CD4-positive, alpha-beta memory T cell (primary cell): ENCODE measurements at regions not wholly inside any gene's neighbourhood (a gene's known extent, or its start where the extent isn't known, plus 50 kb on each side); places are given as distances from the start of the nearest gene placed in this dataset.

Experiments
- CTCF ChIA-PET: fragments of 350-600 bp; sonication (Branson Sonifier 250); formaldehyde crosslinking; loops from one replicate; lab custom pipeline; 2021; ENCODE audit warnings: inconsistent platforms; ENCODE audit not compliant: partially characterized antibody; lab: Charles Lee
- POLR2A ChIA-PET: fragments of 350-600 bp; sonication (Branson Sonifier 250); formaldehyde crosslinking; loops from one replicate; lab custom pipeline; 2021; ENCODE audit not compliant: partially characterized antibody; lab: Charles Lee
- DNase-seq, 5 donors: peaks; one replicate each; pipeline versions ENCODE4 v3.0.0 to v3.0.0-alpha.2; 2020 to 2022; ENCODE audit warnings: mixed read lengths in 1 of 5
- H3K27ac ChIP-seq: one replicate; pipeline ENCODE4 v1.7.0; 2013; ENCODE audit warnings: low read depth, low read length
- H3K27me3 ChIP-seq: 2 replicates; pipeline ENCODE4 v1.7.0; 2013; ENCODE audit warnings: mild to moderate bottlenecking, low read length, moderate library complexity; ENCODE audit not compliant: insufficient read depth
- H3K36me3 ChIP-seq: 2 replicates; pipeline ENCODE4 v1.7.0; 2013; ENCODE audit warnings: mild to moderate bottlenecking, low read length, moderate library complexity; ENCODE audit not compliant: insufficient read depth
- H3K4me1 ChIP-seq: 2 replicates; pipeline ENCODE4 v1.7.0; 2013; ENCODE audit warnings: mild to moderate bottlenecking, low read length, moderate library complexity; ENCODE audit not compliant: insufficient read depth
- H3K4me3 ChIP-seq, 2 donors: one replicate each; pipeline ENCODE4 v1.7.0; 2013; ENCODE audit warnings: low read length in 2 of 2, mild to moderate bottlenecking in 1 of 2
- H3K9me3 ChIP-seq, 2 donors: one replicate each; pipeline ENCODE4 v1.7.0; 2013; ENCODE audit warnings: low read length in 2 of 2, control low read depth in 1 of 2; ENCODE audit not compliant: control insufficient read depth in 1 of 2
- H3K27ac Mint-ChIP-seq, 7 donors: one replicate each; pipeline ENCODE4 v1.8.0; 2020 to 2021; ENCODE audit warnings: mixed read lengths in 7 of 7, mild to moderate bottlenecking in 6 of 7, inconsistent platforms in 3 of 7, moderate library complexity in 3 of 7
- H3K27me3 Mint-ChIP-seq, 2 donors: one replicate each; pipeline ENCODE4 v1.8.0; 2020 to 2021; ENCODE audit warnings: mixed read lengths in 2 of 2
- H3K36me3 Mint-ChIP-seq, 2 donors: one replicate each; pipeline ENCODE4 v1.8.0; 2020 to 2021; ENCODE audit warnings: mixed read lengths in 2 of 2, inconsistent platforms in 1 of 2, mild to moderate bottlenecking in 1 of 2
- H3K4me1 Mint-ChIP-seq, 4 donors: one replicate each; pipeline ENCODE4 v1.8.0; 2020 to 2021; ENCODE audit warnings: mixed read lengths in 4 of 4, mild to moderate bottlenecking in 1 of 4
- H3K4me3 Mint-ChIP-seq, 8 donors: one replicate each; pipeline ENCODE4 v1.8.0; 2020 to 2021; ENCODE audit warnings: mixed read lengths in 8 of 8, mild to moderate bottlenecking in 7 of 8, moderate library complexity in 6 of 8, inconsistent platforms in 3 of 8
- H3K9me3 Mint-ChIP-seq, 8 donors: one replicate each; pipeline ENCODE4 v1.8.0; 2020 to 2021; ENCODE audit warnings: mixed read lengths in 8 of 8, mild to moderate bottlenecking in 5 of 8, inconsistent platforms in 3 of 8, moderate library complexity in 1 of 8
- intact Hi-C: fragments of 100-400 bp; cut with micrococcal nuclease; formaldehyde crosslinking; loops from one replicate; pipeline ENCODE4 v1.15.1; 2023

GRCh38 chr2:67892339-67892846, 170.4 kb downstream of the C1D start:
- peaks cover 0 to 3% (median 0%) of the 10 kb centered on the region in 8 donors for H3K9me3 Mint-ChIP-seq
- no peak overlapping the region for H3K4me3 Mint-ChIP-seq
- ChIA-PET CTCF (no interaction called here), POLR2A (no interaction called here)
- H3K27me3 Mint-ChIP-seq, result peaks cover 5 to 6% of the 10 kb centered on the region in 2 donors
- Histone ChIP-seq H3K27ac (no peak overlapping the region), H3K4me3 (no peak overlapping the region), H3K27me3 (no peaks in the 10 kb centered on the region), H3K9me3 (no peaks in the 10 kb centered on the region), H3K4me1 (no peaks in the 10 kb centered on the region), H3K36me3 (no peaks in the 10 kb centered on the region)
- no peaks in the 10 kb centered on the region for H3K36me3 Mint-ChIP-seq
- no peaks in the 10 kb centered on the region for H3K4me1 Mint-ChIP-seq
- DNase-seq, result no peak
- no peak overlapping the region for H3K27ac Mint-ChIP-seq
- intact Hi-C loops, result no loop called here

- H3K4me1 ChIP-seq, result no peaks in the 10 kb centered on the region
- no peak overlapping the region for H3K27ac ChIP-seq
- ChIA-PET POLR2A (no interaction called here), CTCF (no interaction called here)
- no peaks in the 10 kb centered on the region for H3K36me3 ChIP-seq
- no peaks in the 10 kb centered on the region for H3K27me3 ChIP-seq
- no peak overlapping the region for H3K4me3 Mint-ChIP-seq
- H3K27me3 Mint-ChIP-seq, result peaks cover 5 to 6% of the 10 kb centered on the region in 2 donors
- H3K27ac Mint-ChIP-seq, result no peak overlapping the region
- H3K9me3 Mint-ChIP-seq, result peaks cover 0 to 3% (median 0%) of the 10 kb centered on the region in 8 donors
- no peaks in the 10 kb centered on the region for H3K36me3 Mint-ChIP-seq
- no peak overlapping the region for H3K4me3 ChIP-seq
- no peaks in the 10 kb centered on the region for H3K9me3 ChIP-seq
- H3K4me1 Mint-ChIP-seq, result no peaks in the 10 kb centered on the region
- DNase-seq, result no peak
- intact Hi-C loops, result no loop called here
Measured at GRCh38 chr2:67895227-67895941, 167.4 kb downstream of the C1D start.

GRCh38 chr2:67896076-67896475, 166.7 kb downstream of the C1D start:
- intact Hi-C loops, result no loop called here
- Mint-ChIP-seq H3K9me3 (peaks cover 0 to 3% (median 0%) of the 10 kb centered on the region in 8 donors), H3K36me3 (no peaks in the 10 kb centered on the region), H3K4me1 (no peaks in the 10 kb centered on the region), H3K27ac (no peak overlapping the region), H3K4me3 (no peak overlapping the region), H3K27me3 (peaks cover 4% of the 10 kb centered on the region in 2 donors)
- no peak for DNase-seq
- H3K27ac ChIP-seq, result no peak overlapping the region
- H3K27me3 ChIP-seq, result no peaks in the 10 kb centered on the region
- no peaks in the 10 kb centered on the region for H3K36me3 ChIP-seq
- POLR2A ChIA-PET, result no interaction called here
- H3K4me3 ChIP-seq, result no peak overlapping the region
- CTCF ChIA-PET, result no interaction called here
- no peaks in the 10 kb centered on the region for H3K4me1 ChIP-seq
- no peaks in the 10 kb centered on the region for H3K9me3 ChIP-seq

- Histone ChIP-seq H3K9me3 (no peaks in the 10 kb centered on the region), H3K4me3 (no peak overlapping the region), H3K27ac (no peak overlapping the region), H3K27me3 (no peaks in the 10 kb centered on the region), H3K4me1 (no peaks in the 10 kb centered on the region), H3K36me3 (no peaks in the 10 kb centered on the region)
- peaks cover 0 to 3% (median 0%) of the 10 kb centered on the region in 8 donors for H3K9me3 Mint-ChIP-seq
- no peak overlapping the region for H3K27ac Mint-ChIP-seq
- intact Hi-C loops, result no loop called here
- POLR2A ChIA-PET, result no interaction called here
- H3K4me1 Mint-ChIP-seq, result no peaks in the 10 kb centered on the region
- H3K36me3 Mint-ChIP-seq, result no peaks in the 10 kb centered on the region
- H3K4me3 Mint-ChIP-seq, result no peak overlapping the region
- peaks cover 4% of the 10 kb centered on the region in 2 donors for H3K27me3 Mint-ChIP-seq
- DNase-seq, result no peak
- CTCF ChIA-PET, result no interaction called here
Measured at GRCh38 chr2:67896476-67896875, 166.3 kb downstream of the C1D start.

- H3K9me3 ChIP-seq, result no peaks in the 10 kb centered on the region
- no peak overlapping the region for H3K4me3 Mint-ChIP-seq
- CTCF ChIA-PET, result no interaction called here
- H3K4me1 Mint-ChIP-seq, result no peaks in the 10 kb centered on the region
- H3K4me1 ChIP-seq, result no peaks in the 10 kb centered on the region
- no peak for DNase-seq
- no peak overlapping the region for H3K4me3 ChIP-seq
- peaks cover 0 to 4% of the 10 kb centered on the region in 2 donors for H3K27me3 Mint-ChIP-seq
- H3K36me3 Mint-ChIP-seq, result no peaks in the 10 kb centered on the region
- no peak overlapping the region for H3K27ac ChIP-seq
- intact Hi-C loops, result no loop called here
- H3K27me3 ChIP-seq, result no peaks in the 10 kb centered on the region
- no peak overlapping the region for H3K27ac Mint-ChIP-seq
- H3K36me3 ChIP-seq, result no peaks in the 10 kb centered on the region
- POLR2A ChIA-PET, result no interaction called here
- H3K9me3 Mint-ChIP-seq, result peaks cover 0 to 3% (median 0%) of the 10 kb centered on the region in 8 donors
Measured at GRCh38 chr2:67898595-67898994, 164.2 kb downstream of the C1D start.

GRCh38 chr2:67899187-67899586, 163.6 kb downstream of the C1D start:
- no peak for DNase-seq
- Histone ChIP-seq H3K27ac (no peak overlapping the region), H3K4me3 (no peak overlapping the region), H3K9me3 (no peaks in the 10 kb centered on the region), H3K36me3 (no peaks in the 10 kb centered on the region), H3K27me3 (no peaks in the 10 kb centered on the region), H3K4me1 (no peaks in the 10 kb centered on the region)
- intact Hi-C loops, result no loop called here
- H3K4me1 Mint-ChIP-seq, result no peaks in the 10 kb centered on the region
- H3K27ac Mint-ChIP-seq, result no peak overlapping the region
- H3K9me3 Mint-ChIP-seq, result peaks cover 0 to 2% (median 0%) of the 10 kb centered on the region in 8 donors
- peaks cover 0 to 4% of the 10 kb centered on the region in 2 donors for H3K27me3 Mint-ChIP-seq
- CTCF ChIA-PET, result no interaction called here
- no peak overlapping the region for H3K4me3 Mint-ChIP-seq
- POLR2A ChIA-PET, result no interaction called here
- no peaks in the 10 kb centered on the region for H3K36me3 Mint-ChIP-seq

GRCh38 chr2:67900826-67901225, 162.0 kb downstream of the C1D start:
- H3K27ac Mint-ChIP-seq, result no peak overlapping the region
- intact Hi-C loops, result no loop called here
- CTCF ChIA-PET, result no interaction called here

More at GRCh38 chr2:67900826-67901225, 162.0 kb downstream of the C1D start:
- Mint-ChIP-seq H3K27me3 (peaks cover 0 to 4% of the 10 kb centered on the region in 2 donors), H3K4me3 (no peak overlapping the region), H3K9me3 (peaks cover 0 to 2% (median 0%) of the 10 kb centered on the region in 8 donors), H3K4me1 (no peaks in the 10 kb centered on the region), H3K36me3 (no peaks in the 10 kb centered on the region)
- no peaks in the 10 kb centered on the region for H3K27me3 ChIP-seq
- no peaks in the 10 kb centered on the region for H3K9me3 ChIP-seq
- H3K4me3 ChIP-seq, result no peak overlapping the region
- no peak for DNase-seq
- H3K27ac ChIP-seq, result no peak overlapping the region
- H3K36me3 ChIP-seq, result no peaks in the 10 kb centered on the region
- POLR2A ChIA-PET, result no interaction called here
- H3K4me1 ChIP-seq, result no peaks in the 10 kb centered on the region
